Frontal cortex (tissue), 3 donors: ENCODE measurements at regions not wholly inside any gene's neighbourhood (a gene's known extent, or its start where the extent isn't known, plus 50 kb on each side); places are given as distances from the start of the nearest gene placed in this dataset.

Experiments
- DNase-seq, 2 donors: peaks; one replicate each; pipeline ENCODE4 v3.0.0; 2012; ENCODE audit warnings: low spot score in 2 of 2
- FAIRE-seq: peaks from 2 replicates; lab custom pipeline; 2012; peaks lifted over from hg19 to GRCh38; lab: Jason Lieb, UNC
- donor health status: control.
- donor health status: control.
- donor health status: control.

DNA sequence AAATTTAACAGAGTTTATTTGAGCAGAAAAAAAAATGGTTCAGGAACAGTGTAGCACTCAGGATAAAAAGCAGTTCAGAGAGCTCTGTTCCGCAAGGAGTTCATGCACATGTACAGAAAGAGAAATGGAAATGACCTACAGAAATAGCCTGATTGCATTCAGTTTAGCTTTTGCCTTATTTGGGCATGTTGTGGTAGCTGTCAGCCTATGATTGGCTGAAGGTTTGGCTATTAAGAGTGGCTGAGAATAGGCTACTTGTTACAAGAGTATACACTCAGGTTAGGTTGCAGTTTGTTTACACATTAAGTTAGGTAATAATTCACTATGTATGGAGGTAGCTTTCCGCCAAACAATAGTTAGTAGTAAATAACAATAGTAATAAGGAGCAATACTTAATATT is 511.0 kb upstream of the TMPRSS15 start:
- no peak for FAIRE-seq
- DNase-seq: no peak

DNA sequence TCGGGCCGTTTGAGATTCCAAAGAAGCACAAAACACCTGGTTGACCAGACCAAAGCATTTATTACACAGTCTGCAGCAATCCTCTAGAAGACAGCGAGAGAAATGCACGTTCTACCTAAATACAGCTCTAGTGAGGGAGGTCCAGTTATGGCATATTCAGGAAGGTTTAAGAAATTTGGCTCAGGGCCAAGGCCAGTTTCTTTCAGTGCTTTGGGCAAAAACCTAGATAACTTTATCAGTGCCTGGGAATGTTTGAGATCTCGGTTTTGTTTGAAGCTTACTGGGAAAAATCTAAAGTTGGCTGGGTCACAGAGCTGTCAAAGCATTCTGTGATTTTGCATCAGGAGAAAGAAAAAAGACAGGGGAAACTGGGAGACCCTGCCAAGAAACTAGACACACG is 514.0 kb upstream of the TMPRSS15 start:
- FAIRE-seq (no peak), DNase-seq (no peak)

DNA sequence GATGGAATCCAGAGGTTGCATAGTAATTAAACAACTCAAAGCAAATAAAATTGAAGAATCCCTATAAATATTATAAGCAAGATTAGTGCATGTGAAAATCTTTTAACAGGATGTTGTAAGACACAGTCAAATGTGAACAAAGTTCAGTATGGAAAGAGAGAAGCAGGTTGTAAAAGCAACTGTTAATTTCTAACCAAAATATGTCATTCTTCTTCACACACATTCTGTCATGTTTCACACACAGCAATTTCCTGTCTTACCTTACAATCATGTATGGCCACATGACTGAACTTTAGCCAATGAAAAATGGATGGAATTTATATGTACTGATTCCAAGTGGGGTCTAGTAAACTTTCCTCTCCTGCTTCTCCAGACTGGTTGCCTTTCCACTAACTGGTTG is 527.7 kb upstream of the TMPRSS15 start:
- DNase-seq (no peak), FAIRE-seq (no peak)

DNA sequence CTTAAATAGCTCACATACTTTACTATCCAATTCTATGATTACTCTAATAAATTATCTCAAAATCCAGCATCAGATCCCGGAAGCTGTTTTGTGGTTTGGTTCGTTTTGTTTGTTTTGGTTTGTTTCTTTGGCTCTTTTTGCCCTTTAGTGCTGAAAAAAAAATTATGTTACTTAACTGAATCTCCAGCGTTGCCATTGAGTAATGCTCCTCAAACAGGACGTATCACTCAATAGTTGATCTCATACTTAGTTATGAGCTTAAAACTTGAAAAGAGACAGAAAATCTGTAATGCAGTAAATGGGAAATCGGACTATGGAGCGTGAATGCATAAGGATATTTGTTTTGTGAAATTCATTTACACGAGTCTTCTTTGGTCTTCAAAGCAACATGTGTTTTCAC is 533.8 kb upstream of the TMPRSS15 start:
- DNase-seq (no peak), FAIRE-seq (no peak)

DNA sequence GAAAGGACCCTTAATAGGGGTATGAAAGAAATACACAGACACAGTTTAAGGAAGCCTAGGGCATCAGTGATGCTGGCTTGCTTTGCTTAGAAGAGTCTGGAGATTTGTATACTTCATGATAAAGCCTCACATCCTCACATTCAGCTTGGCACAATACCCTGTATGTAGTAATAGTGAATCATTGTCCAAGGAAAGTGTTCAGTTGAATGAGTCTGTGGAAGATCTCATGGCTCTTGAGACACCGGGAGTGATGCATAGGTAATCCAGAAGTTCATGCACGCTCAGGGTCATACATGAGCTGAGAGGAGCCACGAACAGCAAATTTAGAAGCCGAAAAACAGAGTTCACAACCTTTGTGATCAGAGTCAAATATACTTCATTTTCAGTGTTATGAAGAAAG is 537.2 kb upstream of the TMPRSS15 start:
- DNase-seq (no peak), FAIRE-seq (no peak)

DNA sequence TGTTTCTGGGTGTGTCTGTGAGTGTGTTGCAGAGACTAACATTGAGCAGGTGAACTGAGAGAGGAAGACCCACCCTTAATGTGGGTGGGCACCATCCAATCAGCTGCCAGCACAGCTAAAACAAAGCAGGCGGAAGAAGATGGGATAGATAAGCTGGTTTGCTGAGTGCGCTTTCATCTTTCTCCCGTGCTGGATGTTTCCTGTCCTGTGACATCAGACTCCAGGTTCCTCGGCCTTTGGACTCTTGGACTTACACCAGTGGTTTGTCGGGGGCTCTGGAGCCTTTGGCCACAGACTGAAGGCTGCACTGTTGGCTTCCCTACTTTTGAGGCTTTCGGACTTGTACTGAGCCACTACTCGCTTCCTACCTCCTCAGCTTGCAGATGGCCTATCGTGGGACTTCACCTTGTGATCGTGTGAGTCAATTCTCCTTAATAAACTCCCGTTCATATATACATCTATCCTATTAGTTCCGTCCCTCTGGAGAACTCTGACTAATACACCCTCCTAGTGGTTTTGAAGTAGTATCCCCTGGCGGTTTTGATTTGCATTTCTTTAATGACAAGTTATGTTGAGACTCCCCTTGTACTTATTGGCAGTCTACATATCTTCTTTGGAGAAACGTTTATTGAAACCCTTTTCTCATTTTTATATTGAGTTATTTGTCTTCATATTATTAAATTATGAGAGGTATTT is 546.6 kb upstream of the TMPRSS15 start:
- no peak for DNase-seq
- FAIRE-seq: no peak

DNA sequence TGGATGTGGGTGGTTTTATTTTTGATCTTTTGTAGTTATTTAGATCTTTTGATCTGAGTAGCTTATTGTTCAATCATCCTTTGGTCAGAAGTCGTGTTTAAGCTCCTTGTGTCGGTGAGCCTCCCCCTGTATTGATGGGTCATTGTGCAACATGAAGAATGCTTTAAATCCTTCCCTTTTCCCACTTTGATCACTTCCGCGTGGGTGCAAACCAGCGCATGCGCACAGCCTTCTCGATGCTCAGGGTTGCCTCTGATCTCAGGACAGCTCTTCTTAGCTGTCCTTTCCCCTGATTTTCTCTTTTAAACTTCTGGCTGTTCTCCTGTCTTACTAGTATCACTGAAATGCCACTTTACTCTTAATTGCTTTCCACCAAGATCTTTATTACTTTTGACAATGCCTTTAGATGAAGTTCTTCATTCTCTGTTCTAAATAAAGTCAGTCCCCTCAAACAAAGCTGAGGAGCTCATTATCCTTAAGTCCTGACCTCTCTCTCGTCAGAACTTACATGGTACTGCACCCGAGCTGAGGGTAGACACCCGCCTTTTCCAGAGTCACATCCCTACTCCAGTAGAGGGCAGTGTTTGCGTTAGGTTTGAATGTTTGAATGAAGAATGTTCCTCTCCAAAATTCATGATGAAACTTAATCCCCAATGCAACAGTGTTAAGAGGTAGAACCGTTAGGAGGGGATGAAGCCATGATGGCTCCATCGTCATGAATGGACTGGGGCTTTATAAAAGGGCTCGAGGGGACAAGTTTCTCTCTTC is 547.9 kb upstream of the TMPRSS15 start:
- FAIRE-seq: no peak

DNA sequence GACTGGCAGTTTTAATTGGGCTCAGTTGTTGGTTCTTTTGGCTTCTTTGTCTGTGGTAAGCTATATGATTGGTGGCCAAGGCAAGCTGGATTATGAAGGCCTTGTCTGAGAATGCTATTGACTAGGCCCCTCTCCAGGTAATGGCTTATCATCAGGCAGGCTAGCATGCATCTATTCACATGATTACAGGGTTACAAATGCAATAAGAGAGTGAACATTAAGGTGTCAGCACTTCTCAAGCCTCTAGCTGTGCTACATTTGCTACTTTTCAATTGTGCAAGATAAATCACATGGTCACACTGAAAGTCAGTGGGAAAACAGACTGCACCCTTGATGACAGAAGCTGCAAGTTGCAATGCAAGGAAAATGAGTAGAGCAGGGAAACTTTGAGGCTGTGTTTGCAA is 550.9 kb upstream of the TMPRSS15 start:
- FAIRE-seq (no peak), DNase-seq (no peak)

More for the DNA sequence above, 547.9 kb upstream of the TMPRSS15 start:
- DNase-seq: no peak

DNA sequence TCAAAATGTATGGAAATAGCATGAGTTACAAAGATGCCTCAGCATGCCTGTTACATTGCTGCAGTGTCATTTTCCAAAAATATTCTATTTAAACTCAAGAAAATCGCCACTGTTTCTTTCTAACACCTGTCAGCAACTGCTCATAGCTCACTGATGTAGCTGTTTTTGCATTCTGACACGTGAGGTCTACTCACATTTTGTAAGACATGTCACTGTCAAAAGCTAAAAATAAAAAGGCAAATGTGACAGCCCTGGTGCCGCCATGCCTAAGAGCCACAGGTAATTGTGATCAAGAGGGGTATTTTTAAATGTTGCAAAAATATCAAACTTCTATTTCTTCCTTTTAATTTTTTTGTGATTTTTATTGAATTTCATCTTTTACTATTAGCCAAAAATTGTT is 556.2 kb upstream of the TMPRSS15 start:
- no peak for DNase-seq
- FAIRE-seq: no peak

DNA sequence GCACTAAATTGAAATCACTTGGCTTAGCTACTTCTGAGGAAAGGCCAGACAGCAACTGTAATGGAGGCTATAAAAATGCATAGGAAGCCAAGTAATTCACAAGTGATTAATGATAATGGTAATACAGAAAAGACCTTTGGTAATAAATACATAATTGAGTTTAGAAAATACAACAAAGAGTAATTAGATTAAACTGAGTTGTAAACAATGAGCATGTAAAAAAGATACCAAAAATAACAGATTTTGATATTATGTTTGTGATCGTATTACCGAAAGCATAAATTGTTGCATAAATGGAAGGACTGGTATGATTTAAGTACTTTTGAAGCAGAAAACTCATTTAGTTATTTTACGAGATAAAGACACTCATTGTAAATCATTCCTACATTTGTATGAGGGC is 556.7 kb upstream of the TMPRSS15 start:
- DNase-seq: no peak
- no peak for FAIRE-seq

DNA sequence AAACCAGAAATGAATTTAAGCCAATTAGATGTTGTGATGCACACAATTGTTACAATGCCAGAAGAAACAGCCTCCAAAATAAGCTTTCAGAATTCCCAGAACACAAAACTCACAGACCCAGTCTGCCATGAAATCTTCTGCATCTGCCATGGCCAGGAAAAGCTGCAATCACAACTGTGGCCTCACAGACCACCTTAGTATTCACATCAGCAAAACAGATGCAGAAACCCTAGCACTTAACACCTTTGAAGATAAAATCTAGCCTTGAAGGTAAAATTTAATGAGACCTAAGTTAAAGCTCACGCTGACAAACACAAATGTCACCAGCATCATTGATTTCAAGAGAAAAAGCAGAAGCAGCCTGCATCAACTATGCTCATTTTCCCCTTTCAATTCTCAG is 566.8 kb upstream of the TMPRSS15 start:
- DNase-seq (no peak), FAIRE-seq (no peak)

DNA sequence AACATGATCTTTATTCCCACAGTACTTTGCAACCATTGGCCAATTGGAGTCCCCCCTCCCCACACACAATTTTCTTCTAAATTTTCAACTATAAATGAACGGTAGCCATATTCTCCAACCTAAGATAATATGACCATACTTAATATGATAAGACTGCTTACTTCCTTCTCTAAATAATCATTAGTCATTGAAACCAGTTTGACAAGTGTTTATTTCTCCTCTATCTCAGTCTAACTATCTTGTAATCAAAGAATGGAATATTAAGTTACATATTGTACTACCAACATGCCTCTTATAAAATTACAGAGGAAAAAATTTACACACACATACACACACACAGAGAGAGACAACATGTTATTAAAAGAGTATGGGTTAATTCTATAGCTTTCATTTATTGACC is 567.4 kb upstream of the TMPRSS15 start:
- no peak for FAIRE-seq
- no peak for DNase-seq

DNA sequence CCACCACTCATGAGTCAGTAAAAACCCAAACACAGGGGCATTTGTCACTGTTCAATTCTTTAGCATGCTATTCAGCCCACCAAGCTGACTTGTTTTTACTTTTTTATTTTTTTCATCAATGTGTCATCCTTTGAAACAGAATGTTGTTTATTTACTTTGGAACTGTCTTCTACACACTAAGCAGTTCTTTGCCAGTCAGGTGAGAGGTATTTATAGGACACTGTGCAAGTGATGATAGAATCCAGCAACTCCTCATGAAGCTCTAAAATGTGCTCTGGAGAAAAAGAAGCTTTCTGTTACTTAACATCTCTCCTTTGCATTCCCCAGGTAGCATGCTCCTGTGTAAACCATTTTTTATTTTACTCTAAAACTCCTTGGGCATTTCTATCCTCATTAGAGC is 582.0 kb upstream of the TMPRSS15 start:
- DNase-seq: no peak
- no peak for FAIRE-seq

DNA sequence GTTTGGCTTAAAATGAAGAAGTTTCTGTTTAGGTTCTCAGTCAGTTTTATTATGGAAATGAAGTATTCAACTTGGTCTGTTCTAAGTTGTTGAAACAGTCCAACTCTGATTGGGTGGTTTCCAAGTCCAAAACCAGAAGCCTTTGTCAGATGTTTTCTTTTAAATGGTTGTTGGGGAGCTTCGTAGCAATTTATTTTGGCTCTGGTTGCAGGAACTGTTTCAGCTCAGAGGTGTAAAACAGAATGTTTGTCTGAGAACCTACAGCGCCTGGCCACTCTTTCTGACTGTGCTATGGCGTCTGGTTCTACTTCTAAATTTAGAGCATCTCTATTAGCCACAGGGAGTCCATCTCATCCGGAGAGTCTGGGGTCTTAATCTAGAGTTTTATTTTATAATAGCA is 582.6 kb upstream of the TMPRSS15 start:
- DNase-seq (peak; percentile 4 to 5), FAIRE-seq (no peak)

DNA sequence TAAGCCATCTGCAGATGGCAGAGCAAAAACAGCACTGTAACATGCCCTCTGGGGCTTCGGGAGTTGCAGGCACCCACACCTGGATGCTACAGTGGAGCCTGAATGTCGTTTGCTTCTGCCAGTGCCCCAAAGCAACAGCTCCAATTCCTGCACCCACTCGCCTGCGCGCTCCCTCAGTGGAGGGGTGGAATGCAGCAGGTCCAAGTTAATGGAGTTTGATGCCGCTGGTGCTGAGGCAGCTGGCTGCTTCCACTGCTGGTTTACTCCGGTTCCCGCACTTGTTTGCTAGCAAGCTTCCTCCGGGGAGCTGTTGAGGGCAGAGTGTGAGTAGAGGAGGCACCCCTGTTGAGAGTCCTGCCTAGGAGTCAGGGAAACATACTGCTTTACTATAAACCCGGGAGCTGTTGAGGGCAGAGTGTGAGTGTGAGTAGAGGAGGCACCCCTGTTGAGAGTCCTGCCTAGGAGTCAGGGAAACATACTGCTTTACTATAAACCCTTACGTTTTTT is 584.0 kb upstream of the TMPRSS15 start:
- DNase-seq: no peak
- FAIRE-seq: no peak

DNA sequence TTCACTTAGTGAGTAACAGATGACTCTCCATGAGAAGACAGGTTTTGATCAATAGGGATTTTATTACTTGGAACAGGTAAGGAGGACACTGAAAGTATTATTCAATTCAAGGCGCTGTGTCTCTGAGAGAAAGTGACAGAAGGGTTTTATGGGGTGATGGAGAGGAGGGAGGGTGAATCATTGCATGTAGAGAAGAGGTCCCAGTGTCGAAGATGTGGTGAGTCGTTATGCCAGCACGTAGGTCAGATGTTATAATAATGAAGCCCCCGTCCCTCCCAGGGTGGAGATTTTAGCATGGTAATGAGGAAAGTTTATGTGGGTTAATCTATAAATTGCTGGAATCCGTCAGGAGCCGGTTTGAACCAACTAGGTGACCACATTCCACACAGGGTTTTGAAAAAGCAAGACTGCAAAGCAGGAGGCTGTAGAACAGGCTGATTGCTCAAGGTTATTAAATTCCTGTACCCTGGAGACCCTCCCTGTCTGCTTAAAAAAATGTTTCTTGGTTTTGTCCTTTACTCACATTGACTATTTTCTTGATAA is 586.4 kb upstream of the TMPRSS15 start:
- DNase-seq (no peak), FAIRE-seq (no peak)

DNA sequence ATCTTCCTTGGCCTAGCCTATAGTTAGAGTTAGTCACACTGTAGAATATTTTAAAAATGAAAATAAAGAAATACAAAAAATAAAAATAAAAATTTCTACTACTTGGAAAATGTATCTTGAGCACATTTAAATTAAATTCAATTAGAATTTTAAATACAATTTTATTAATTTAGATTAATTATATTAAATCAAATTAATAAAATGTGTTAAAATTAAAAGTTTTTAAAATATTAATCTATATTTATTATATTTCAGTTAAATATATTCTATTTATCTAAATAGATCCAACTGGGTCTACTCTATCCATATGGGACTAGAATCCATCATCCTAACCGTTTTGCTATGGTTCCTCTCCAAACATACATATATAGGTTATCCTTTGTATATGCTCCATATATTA is 588.3 kb upstream of the TMPRSS15 start:
- no peak for DNase-seq
- peak; percentile 99 for FAIRE-seq

DNA sequence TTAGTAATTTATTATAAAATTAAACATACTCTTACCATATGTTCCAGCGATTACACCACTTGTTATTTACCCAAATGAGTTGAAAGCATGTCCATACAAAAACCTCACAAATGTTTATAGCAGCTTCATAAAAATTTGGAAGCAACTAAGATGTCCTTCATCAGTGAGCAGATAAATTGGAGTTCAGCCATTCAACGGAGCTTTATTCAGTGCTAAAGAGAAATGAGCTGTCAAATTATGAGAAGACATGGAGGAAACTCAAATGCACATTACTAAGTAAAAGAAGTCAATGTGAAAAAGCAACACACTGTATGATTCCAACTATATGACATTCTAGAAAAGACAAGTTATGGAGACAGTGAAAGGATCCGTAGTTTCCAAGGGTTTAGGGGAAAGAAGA is 606.7 kb upstream of the TMPRSS15 start:
- DNase-seq (no peak), FAIRE-seq (no peak)

DNA sequence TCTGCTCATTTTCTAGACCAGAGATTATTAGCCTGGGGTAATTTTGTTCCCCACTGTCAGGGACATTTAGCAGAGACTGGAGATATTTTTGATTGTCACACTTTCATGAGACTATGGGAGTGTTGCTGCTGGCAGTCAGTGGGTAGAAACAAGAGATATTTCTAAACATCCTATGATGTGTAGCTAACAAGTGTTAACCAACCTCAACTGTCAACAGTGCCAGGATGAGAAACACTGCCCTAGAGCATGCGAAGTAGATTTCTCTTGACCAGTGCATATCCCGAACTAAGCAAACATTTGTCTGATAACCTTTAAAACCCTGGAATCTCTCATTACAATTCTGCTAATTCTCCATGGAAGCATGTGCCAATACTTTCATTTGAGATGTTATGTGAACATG is 607.4 kb upstream of the TMPRSS15 start:
- FAIRE-seq (no peak), DNase-seq (no peak)

DNA sequence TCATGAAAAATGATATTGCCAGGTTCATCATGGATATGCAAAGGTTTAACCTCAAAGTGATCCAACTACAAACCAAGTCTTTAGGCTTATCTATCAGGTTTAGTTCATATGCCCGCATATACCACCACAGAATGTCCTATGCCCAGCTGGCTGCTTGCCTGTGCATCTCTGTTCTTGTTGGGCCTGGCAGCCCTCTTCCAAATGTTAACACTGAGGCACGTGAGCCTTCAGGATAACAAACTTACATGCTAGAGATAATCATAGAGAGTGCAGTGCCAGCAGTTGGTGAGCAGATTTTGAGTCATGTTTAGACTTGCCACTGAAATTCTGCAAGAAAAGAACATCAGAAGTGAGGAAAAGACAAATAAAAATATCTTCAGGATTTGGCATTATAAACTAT is 607.9 kb upstream of the TMPRSS15 start:
- no peak for FAIRE-seq

DNA sequence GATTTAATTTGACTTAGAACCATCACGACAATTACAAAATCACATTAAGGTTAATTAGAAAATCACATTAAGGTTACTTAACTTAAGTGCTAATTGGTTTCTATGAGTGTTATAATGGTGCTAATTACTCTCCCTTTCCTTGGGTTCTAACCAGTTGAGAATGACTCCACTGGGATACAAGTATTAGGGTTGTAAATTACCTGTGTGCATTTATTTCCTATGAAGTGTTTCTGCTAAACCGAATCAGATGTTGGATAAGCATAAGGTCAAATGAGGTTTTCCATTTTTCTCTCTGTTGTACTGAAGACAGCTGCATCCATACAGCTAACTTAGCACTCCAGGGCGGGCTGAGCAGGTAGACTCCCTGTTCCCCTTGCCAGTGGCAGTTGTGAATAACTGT is 610.3 kb upstream of the TMPRSS15 start:
- DNase-seq: no peak
- FAIRE-seq: no peak

More for the DNA sequence above, 607.9 kb upstream of the TMPRSS15 start:
- no peak for DNase-seq
